ENCODE measurements at regions not wholly inside any gene's neighbourhood (a gene's known extent, or its start where the extent isn't known, plus 50 kb on each side); places are given as distances from the start of the nearest gene placed in this dataset.

- TF ChIP-seq CTCF (IDR thresholded peaks at IDR 0.05; ENCODE audit: insufficient read depth, low read length, poor library complexity, severe bottlenecking) = no peak
- H3K36me3 ChIP-seq (ENCODE audit: control insufficient read depth, insufficient read depth, low read length) = no peaks in the 10 kb centered on the region
- no peak overlapping the region for H3K4me3 ChIP-seq (replicated peaks; ENCODE audit: low read depth, low read length)
- H3K27me3 ChIP-seq (replicated peaks; ENCODE audit: control insufficient read depth, insufficient read depth, low read length) = no peaks in the 10 kb centered on the region
- DNase-seq (ENCODE audit: extremely low read depth, insufficient read length) = no peak
Measured at GRCh38 chr5:6112538-6112937, 265.8 kb downstream of the MED10 start.

- Histone ChIP-seq H3K4me3 (replicated peaks; ENCODE audit: low read depth, low read length) (no peak overlapping the region), H3K27me3 (replicated peaks; ENCODE audit: control insufficient read depth, insufficient read depth, low read length) (no peaks in the 10 kb centered on the region), H3K36me3 (ENCODE audit: control insufficient read depth, insufficient read depth, low read length) (no peaks in the 10 kb centered on the region)
- DNase-seq (ENCODE audit: extremely low read depth, insufficient read length) = no peak
- TF ChIP-seq CTCF (IDR thresholded peaks at IDR 0.05; ENCODE audit: insufficient read depth, low read length, poor library complexity, severe bottlenecking) = no peak
Measured at GRCh38 chr5:6112125-6112524, 266.2 kb downstream of the MED10 start.

- TF ChIP-seq CTCF (IDR thresholded peaks at IDR 0.05; ENCODE audit: insufficient read depth, low read length, poor library complexity, severe bottlenecking) = no peak
- no peak for DNase-seq (ENCODE audit: extremely low read depth, insufficient read length)
- no peaks in the 10 kb centered on the region for H3K27me3 ChIP-seq (replicated peaks; ENCODE audit: control insufficient read depth, insufficient read depth, low read length)
- H3K4me3 ChIP-seq (replicated peaks; ENCODE audit: low read depth, low read length) = no peak overlapping the region
- H3K36me3 ChIP-seq (ENCODE audit: control insufficient read depth, insufficient read depth, low read length) = no peaks in the 10 kb centered on the region
Measured at GRCh38 chr5:6111131-6111530, 267.2 kb downstream of the MED10 start.

GRCh38 chr5:6110441-6111005 is 267.8 kb downstream of the MED10 start:
- H3K27me3 ChIP-seq (replicated peaks; ENCODE audit: control insufficient read depth, insufficient read depth, low read length) = no peaks in the 10 kb centered on the region
- no peak overlapping the region for H3K4me3 ChIP-seq (replicated peaks; ENCODE audit: low read depth, low read length)
- TF ChIP-seq CTCF (IDR thresholded peaks at IDR 0.05; ENCODE audit: insufficient read depth, low read length, poor library complexity, severe bottlenecking) = no peak
- H3K36me3 ChIP-seq (ENCODE audit: control insufficient read depth, insufficient read depth, low read length) = no peaks in the 10 kb centered on the region
- no peak for DNase-seq (ENCODE audit: extremely low read depth, insufficient read length)

GRCh38 chr5:6108981-6109825 is 269.1 kb downstream of the MED10 start:
- Histone ChIP-seq H3K4me3 (replicated peaks; ENCODE audit: low read depth, low read length) (no peak overlapping the region), H3K36me3 (ENCODE audit: control insufficient read depth, insufficient read depth, low read length) (no peaks in the 10 kb centered on the region), H3K27me3 (replicated peaks; ENCODE audit: control insufficient read depth, insufficient read depth, low read length) (no peaks in the 10 kb centered on the region)
- no peak for DNase-seq (ENCODE audit: extremely low read depth, insufficient read length)
- no peak for TF ChIP-seq CTCF (IDR thresholded peaks at IDR 0.05; ENCODE audit: insufficient read depth, low read length, poor library complexity, severe bottlenecking)
